Stomach (tissue), 4 donors: ENCODE measurements at regions not wholly inside any gene's neighbourhood (a gene's known extent, or its start where the extent isn't known, plus 50 kb on each side); places are given as distances from the start of the nearest gene placed in this dataset.

Source experiments
- EP300 ChIP-seq: sonication (generic); formaldehyde crosslinking; IDR thresholded peaks from one replicate; pipeline ENCODE4 v1.6.1; 2017; ENCODE audit warnings: antibody characterized with exemption
- POLR2A ChIP-seq, 4 donors: fragments of 450-650 bp; IDR thresholded peaks; one replicate each; pipeline ENCODE4 v1.6.1; 2016; ENCODE audit warnings: antibody characterized with exemption in 4 of 4, control low read depth in 2 of 4, mild to moderate bottlenecking in 1 of 4, moderate library complexity in 1 of 4
- TF ChIP-seq, protein P1 (sequence below), 7 experiments: fragments of 450-650 bp in 4 of 7; fragments of 200-600 bp in 3 of 7; sonication (generic) in 3 of 7; IDR thresholded peaks; one replicate each; pipeline ENCODE4 v1.5.1; 2016 to 2019; ENCODE audit warnings: antibody characterized with exemption in 7 of 7, control low read depth in 2 of 7, mild to moderate bottlenecking in 1 of 7

GRCh38 chr1:98384461-98385141 lies 276.9 kb upstream of the SNX7 start:
- TF ChIP-seq POLR2A (IDR thresholded peaks at IDR 0.05): no peak
- TF ChIP-seq, protein P1, sequence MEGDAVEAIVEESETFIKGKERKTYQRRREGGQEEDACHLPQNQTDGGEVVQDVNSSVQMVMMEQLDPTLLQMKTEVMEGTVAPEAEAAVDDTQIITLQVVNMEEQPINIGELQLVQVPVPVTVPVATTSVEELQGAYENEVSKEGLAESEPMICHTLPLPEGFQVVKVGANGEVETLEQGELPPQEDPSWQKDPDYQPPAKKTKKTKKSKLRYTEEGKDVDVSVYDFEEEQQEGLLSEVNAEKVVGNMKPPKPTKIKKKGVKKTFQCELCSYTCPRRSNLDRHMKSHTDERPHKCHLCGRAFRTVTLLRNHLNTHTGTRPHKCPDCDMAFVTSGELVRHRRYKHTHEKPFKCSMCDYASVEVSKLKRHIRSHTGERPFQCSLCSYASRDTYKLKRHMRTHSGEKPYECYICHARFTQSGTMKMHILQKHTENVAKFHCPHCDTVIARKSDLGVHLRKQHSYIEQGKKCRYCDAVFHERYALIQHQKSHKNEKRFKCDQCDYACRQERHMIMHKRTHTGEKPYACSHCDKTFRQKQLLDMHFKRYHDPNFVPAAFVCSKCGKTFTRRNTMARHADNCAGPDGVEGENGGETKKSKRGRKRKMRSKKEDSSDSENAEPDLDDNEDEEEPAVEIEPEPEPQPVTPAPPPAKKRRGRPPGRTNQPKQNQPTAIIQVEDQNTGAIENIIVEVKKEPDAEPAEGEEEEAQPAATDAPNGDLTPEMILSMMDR (IDR thresholded peaks at IDR 0.05): no peak
- no peak for TF ChIP-seq EP300
